Ishikawa (cell line): ENCODE measurements at regions not wholly inside any gene's neighbourhood (a gene's known extent, or its start where the extent isn't known, plus 50 kb on each side); places are given as distances from the start of the nearest gene placed in this dataset.

Experiments used
- CEBPB ChIP-seq: IDR thresholded peaks from 2 replicates; pipeline ENCODE4 v1.6.1; 2012
- CREB1 ChIP-seq: IDR thresholded peaks from 2 replicates; pipeline ENCODE4 v1.6.1; 2012; ENCODE audit warnings: low read depth
- EGR1 ChIP-seq: IDR thresholded peaks from 2 replicates; pipeline ENCODE4 v1.6.1; 2012
- FOXM1 ChIP-seq: IDR thresholded peaks from 2 replicates; pipeline ENCODE4 v1.6.1; 2012; ENCODE audit warnings: low read depth, borderline replicate concordance
- MAX ChIP-seq: IDR thresholded peaks from 2 replicates; pipeline ENCODE4 v1.6.1; 2012
- NFIC ChIP-seq: IDR thresholded peaks from 2 replicates; pipeline ENCODE4 v1.6.1; 2012
- RAD21 ChIP-seq: IDR thresholded peaks from 2 replicates; pipeline ENCODE4 v1.6.1; 2012; ENCODE audit warnings: low read depth
- TAF1 ChIP-seq: IDR thresholded peaks from 2 replicates; pipeline ENCODE4 v1.6.1; 2012; ENCODE audit warnings: low read depth, mild to moderate bottlenecking
- TCF12 ChIP-seq: IDR thresholded peaks from 2 replicates; pipeline ENCODE4 v1.6.1; 2012; ENCODE audit warnings: low read depth
- TEAD4 ChIP-seq: IDR thresholded peaks from 2 replicates; pipeline ENCODE4 v1.6.1; 2012
- YY1 ChIP-seq: IDR thresholded peaks from 2 replicates; pipeline ENCODE4 v1.6.1; 2012; ENCODE audit warnings: low read depth
- ZBTB7A ChIP-seq: IDR thresholded peaks from 2 replicates; pipeline ENCODE4 v1.6.1; 2012; ENCODE audit warnings: low read depth
- TF ChIP-seq, protein P1 (sequence below): IDR thresholded peaks from 2 replicates; pipeline ENCODE4 v1.6.1; 2012; ENCODE audit warnings: low read depth, mild to moderate bottlenecking
- TF ChIP-seq, protein P2 (sequence below): IDR thresholded peaks from 2 replicates; pipeline ENCODE4 v1.6.1; 2012

DNA sequence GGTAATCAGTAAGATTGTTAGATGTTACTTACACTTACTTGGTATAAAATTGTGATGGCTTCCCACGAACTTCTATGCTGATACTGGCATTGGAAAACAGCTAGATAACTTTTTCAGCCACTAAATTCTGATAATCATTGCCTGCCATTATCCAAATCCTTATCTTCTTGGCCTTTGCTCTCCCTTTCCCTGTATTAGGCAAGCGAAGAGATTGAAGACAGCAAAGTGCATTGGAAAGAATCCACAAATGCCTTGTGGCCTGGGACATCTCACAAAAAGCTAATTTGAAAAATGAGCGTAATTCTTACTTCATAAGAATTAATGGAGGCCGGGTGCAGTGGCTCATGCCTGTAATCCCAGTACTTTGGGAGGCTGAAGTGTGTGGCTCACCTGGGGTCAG, 79.5 kb upstream of the MARCKS start:
- no peak for TF ChIP-seq ZBTB7A
- no peak for TF ChIP-seq FOXM1
- TF ChIP-seq RAD21 = no peak
- TF ChIP-seq CREB1 = no peak
- TF ChIP-seq MAX = no peak
- TF ChIP-seq, protein P1, sequence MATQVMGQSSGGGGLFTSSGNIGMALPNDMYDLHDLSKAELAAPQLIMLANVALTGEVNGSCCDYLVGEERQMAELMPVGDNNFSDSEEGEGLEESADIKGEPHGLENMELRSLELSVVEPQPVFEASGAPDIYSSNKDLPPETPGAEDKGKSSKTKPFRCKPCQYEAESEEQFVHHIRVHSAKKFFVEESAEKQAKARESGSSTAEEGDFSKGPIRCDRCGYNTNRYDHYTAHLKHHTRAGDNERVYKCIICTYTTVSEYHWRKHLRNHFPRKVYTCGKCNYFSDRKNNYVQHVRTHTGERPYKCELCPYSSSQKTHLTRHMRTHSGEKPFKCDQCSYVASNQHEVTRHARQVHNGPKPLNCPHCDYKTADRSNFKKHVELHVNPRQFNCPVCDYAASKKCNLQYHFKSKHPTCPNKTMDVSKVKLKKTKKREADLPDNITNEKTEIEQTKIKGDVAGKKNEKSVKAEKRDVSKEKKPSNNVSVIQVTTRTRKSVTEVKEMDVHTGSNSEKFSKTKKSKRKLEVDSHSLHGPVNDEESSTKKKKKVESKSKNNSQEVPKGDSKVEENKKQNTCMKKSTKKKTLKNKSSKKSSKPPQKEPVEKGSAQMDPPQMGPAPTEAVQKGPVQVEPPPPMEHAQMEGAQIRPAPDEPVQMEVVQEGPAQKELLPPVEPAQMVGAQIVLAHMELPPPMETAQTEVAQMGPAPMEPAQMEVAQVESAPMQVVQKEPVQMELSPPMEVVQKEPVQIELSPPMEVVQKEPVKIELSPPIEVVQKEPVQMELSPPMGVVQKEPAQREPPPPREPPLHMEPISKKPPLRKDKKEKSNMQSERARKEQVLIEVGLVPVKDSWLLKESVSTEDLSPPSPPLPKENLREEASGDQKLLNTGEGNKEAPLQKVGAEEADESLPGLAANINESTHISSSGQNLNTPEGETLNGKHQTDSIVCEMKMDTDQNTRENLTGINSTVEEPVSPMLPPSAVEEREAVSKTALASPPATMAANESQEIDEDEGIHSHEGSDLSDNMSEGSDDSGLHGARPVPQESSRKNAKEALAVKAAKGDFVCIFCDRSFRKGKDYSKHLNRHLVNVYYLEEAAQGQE = no peak
- no peak for TF ChIP-seq CEBPB
- TF ChIP-seq TCF12 = no peak
- no peak for TF ChIP-seq TEAD4
- TF ChIP-seq TAF1 = no peak
- no peak for TF ChIP-seq NFIC
- no peak for TF ChIP-seq EGR1
- TF ChIP-seq, protein P2, sequence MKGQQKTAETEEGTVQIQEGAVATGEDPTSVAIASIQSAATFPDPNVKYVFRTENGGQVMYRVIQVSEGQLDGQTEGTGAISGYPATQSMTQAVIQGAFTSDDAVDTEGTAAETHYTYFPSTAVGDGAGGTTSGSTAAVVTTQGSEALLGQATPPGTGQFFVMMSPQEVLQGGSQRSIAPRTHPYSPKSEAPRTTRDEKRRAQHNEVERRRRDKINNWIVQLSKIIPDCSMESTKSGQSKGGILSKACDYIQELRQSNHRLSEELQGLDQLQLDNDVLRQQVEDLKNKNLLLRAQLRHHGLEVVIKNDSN = no peak
- no peak for TF ChIP-seq YY1
